SK-N-SH (cell line): ENCODE measurements at regions not wholly inside any gene's neighbourhood (a gene's known extent, or its start where the extent isn't known, plus 50 kb on each side); places are given as distances from the start of the nearest gene placed in this dataset.

Experiments used
- CTCF ChIA-PET: fragments of 300-600, 350-600 bp; formaldehyde crosslinking; extraction: SDS; loops from one replicate; lab custom pipeline; 2021; lab: Yijun Ruan, JAX
- POLR2A ChIA-PET: fragments of 350-600 bp; sonication (Branson Sonifier 250); formaldehyde crosslinking; extraction: SDS; loops from one replicate; lab custom pipeline; 2020; ENCODE audit warnings: antibody characterized with exemption, inconsistent platforms; lab: Yijun Ruan, JAX
- DNase-seq: peaks from one replicate; pipeline ENCODE4 v3.0.0; 2012
- H2AFZ ChIP-seq: fragments of 200-600 bp; sonication (generic); 2 replicates; pipeline ENCODE4 v1.8.1; 2016; ENCODE audit warnings: antibody characterized with exemption, mild to moderate bottlenecking, low read depth
- H3F3A ChIP-seq: fragments of 200-600 bp; sonication (generic); replicated peaks from 2 replicates; pipeline ENCODE3; 2016; ENCODE audit warnings: antibody characterized with exemption, mild to moderate bottlenecking; ENCODE audit not compliant: insufficient read depth
- H3K27ac ChIP-seq, 2 experiments: fragments of 200-500 bp in 1 of 2; fragments of 200-600 bp in 1 of 2; sonication (Bioruptor generic) in 1 of 2; sonication (generic), shearing (Covaris generic) in 1 of 2; 2 replicates each; pipeline versions ENCODE4 v1.5.1 to v1.6.1; 2014 to 2016; ENCODE audit warnings: low read depth in 2 of 2, inconsistent platforms in 1 of 2, low read length in 1 of 2, mild to moderate bottlenecking in 1 of 2, mixed read lengths in 1 of 2
- H3K27me3 ChIP-seq: fragments of 200-600 bp; sonication (generic), shearing (Covaris generic); 2 replicates; pipeline ENCODE4 v1.6.1; 2016; ENCODE audit warnings: mixed run types; ENCODE audit not compliant: insufficient read depth
- H3K36me3 ChIP-seq, 2 experiments: fragments of 200-500 bp in 1 of 2; fragments of 200-600 bp in 1 of 2; sonication (Bioruptor generic) in 1 of 2; sonication (generic) in 1 of 2; replicated peaks in 1 of 2; 2 replicates each; pipeline versions ENCODE3 to v1.5.1; 2014 to 2016; ENCODE audit warnings: low read length in 1 of 2, mild to moderate bottlenecking in 1 of 2; ENCODE audit not compliant: insufficient read depth in 2 of 2, control insufficient read depth in 1 of 2
- H3K4me1 ChIP-seq, 2 experiments: fragments of 200-500 bp in 1 of 2; fragments of 200-600 bp in 1 of 2; sonication (Bioruptor generic) in 1 of 2; sonication (generic), shearing (Covaris generic) in 1 of 2; 2 replicates each; pipeline versions ENCODE4 v1.5.1 to v1.6.1; 2014 to 2016; ENCODE audit warnings: low read depth in 1 of 2, low read length in 1 of 2, mixed run types in 1 of 2; ENCODE audit not compliant: insufficient read depth in 2 of 2, control insufficient read depth in 1 of 2
- H3K4me2 ChIP-seq: fragments of 200-600 bp; sonication (generic), shearing (Covaris generic); 2 replicates; pipeline ENCODE4 v1.6.1; 2017; ENCODE audit warnings: mixed run types
- H3K4me3 ChIP-seq, 2 experiments: fragments of 200-500 bp in 1 of 2; fragments of 200-600 bp in 1 of 2; sonication (Bioruptor generic) in 1 of 2; sonication (generic), shearing (Covaris generic) in 1 of 2; 2 replicates each; pipeline versions ENCODE4 v1.5.1 to v1.8.1; 2014 to 2016; ENCODE audit warnings: low read depth in 2 of 2, inconsistent platforms in 1 of 2, low read length in 1 of 2, mild to moderate bottlenecking in 1 of 2, mixed read lengths in 1 of 2, moderate library complexity in 1 of 2
- H3K79me2 ChIP-seq: fragments of 200-600 bp; sonication (generic); 2 replicates; pipeline ENCODE4 v1.8.1; 2017; ENCODE audit warnings: mild to moderate bottlenecking; ENCODE audit not compliant: insufficient read depth
- H3K9ac ChIP-seq: fragments of 200-600 bp; sonication (generic); 2 replicates; pipeline ENCODE4 v1.6.1; 2017; ENCODE audit warnings: mixed run types
- H3K9me2 ChIP-seq: fragments of 200-600 bp; sonication (generic); 2 replicates; pipeline ENCODE4 v1.6.1; 2017; ENCODE audit warnings: mixed run types
- H3K9me3 ChIP-seq: fragments of 200-600 bp; sonication (generic); 2 replicates; pipeline ENCODE4 v1.6.1; 2017; ENCODE audit warnings: mixed run types, mild to moderate bottlenecking, moderate library complexity
- H4K20me1 ChIP-seq: fragments of 200-600 bp; sonication (generic); 2 replicates; pipeline ENCODE4 v1.6.1; 2017; ENCODE audit warnings: mild to moderate bottlenecking, mixed run types; ENCODE audit not compliant: insufficient read depth
- CHD2 ChIP-seq: fragments of 150-350 bp; IDR thresholded peaks from 2 replicates; pipeline ENCODE4 v1.6.1; 2018; ENCODE audit warnings: low read length; ENCODE audit not compliant: partially characterized antibody
- ELF1 ChIP-seq: IDR thresholded peaks from 2 replicates; pipeline ENCODE4 v1.4.0; 2012
- FOSL2 ChIP-seq: IDR thresholded peaks from 2 replicates; pipeline ENCODE4 v1.4.0; 2012; ENCODE audit warnings: low read depth, mild to moderate bottlenecking, moderate library complexity, borderline replicate concordance
- GABPA ChIP-seq: IDR thresholded peaks from 2 replicates; pipeline ENCODE4 v1.4.0; 2012; ENCODE audit warnings: low read depth, mild to moderate bottlenecking
- IRF3 ChIP-seq: fragments of 150-350 bp; IDR thresholded peaks from 2 replicates; pipeline ENCODE4 v1.6.1; 2016; ENCODE audit warnings: mild to moderate bottlenecking, low read depth, low read length
- JUND ChIP-seq: IDR thresholded peaks from 2 replicates; pipeline ENCODE4 v1.4.0; 2012
- MEF2A ChIP-seq: IDR thresholded peaks from 2 replicates; pipeline ENCODE4 v1.4.0; 2012; ENCODE audit warnings: low read depth, borderline replicate concordance
- NFIC ChIP-seq: IDR thresholded peaks from 2 replicates; pipeline ENCODE4 v1.4.0; 2012; ENCODE audit warnings: borderline replicate concordance
- NRF1 ChIP-seq: IDR thresholded peaks from 2 replicates; pipeline ENCODE4 v1.6.1; 2012; ENCODE audit warnings: low read depth, mild to moderate bottlenecking, low read length
- POLR2AphosphoS5 ChIP-seq: IDR thresholded peaks from 2 replicates; pipeline ENCODE4 v1.6.1; 2012; ENCODE audit warnings: low read depth, low read length
- RCOR1 ChIP-seq: fragments of 150-350 bp; IDR thresholded peaks from 2 replicates; pipeline ENCODE4 v1.6.1; 2017; ENCODE audit warnings: antibody characterized with exemption, low read length
- SIN3A ChIP-seq: IDR thresholded peaks from 2 replicates; pipeline ENCODE4 v1.6.1; 2012; ENCODE audit warnings: low read depth, mild to moderate bottlenecking, low read length, moderate library complexity, borderline replicate concordance
- TCF12 ChIP-seq: IDR thresholded peaks from 2 replicates; pipeline ENCODE4 v1.4.0; 2012
- YY1 ChIP-seq: IDR thresholded peaks from 2 replicates; pipeline ENCODE4 v1.4.0; 2012; ENCODE audit warnings: low read depth, mild to moderate bottlenecking
- ZBTB33 ChIP-seq: IDR thresholded peaks from 2 replicates; pipeline ENCODE4 v1.4.0; 2012; ENCODE audit warnings: low read depth, borderline replicate concordance
- whole genome bisulfite sequencing: methylation state at CpG from one replicate; pipeline ENCODE4 v1.1.6; 2017; ENCODE audit warnings: low lambda C conversion rate; 5-methylcytosine and 5-hydroxymethylcytosine counted together
- TF ChIP-seq, protein P1 (sequence below): IDR thresholded peaks from 2 replicates; pipeline ENCODE4 v1.4.0; 2012; ENCODE audit warnings: low read depth, borderline replicate concordance
- TF ChIP-seq, protein P2 (sequence below): IDR thresholded peaks from 2 replicates; pipeline ENCODE4; 2012
- TF ChIP-seq, protein P3 (sequence below): fragments of 150-350 bp; IDR thresholded peaks from 2 replicates; pipeline ENCODE4 v1.6.1; 2017; ENCODE audit warnings: antibody characterized with exemption, low read length, low read depth, borderline replicate concordance

DNA sequence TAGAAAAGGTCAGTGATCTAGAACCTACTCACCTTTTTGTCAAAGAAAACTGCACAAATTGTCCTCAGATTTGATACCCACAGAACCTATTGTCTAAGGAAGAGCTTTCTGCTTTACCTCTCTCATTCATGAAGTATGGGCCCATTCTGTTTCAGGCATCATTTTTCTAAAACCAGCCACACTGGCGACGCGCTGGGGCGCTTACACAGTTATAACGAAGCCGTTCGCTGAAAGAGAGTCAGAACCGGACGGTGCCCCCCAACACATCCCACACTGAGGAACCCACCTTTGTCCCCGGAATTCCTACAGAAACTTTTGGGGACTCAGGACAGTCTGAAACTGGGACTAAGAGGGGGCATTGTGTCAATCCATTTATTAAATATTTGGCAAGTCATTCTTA lies 206.3 kb upstream of the HAAO start:
- H3K36me3 ChIP-seq, result no peaks in the 10 kb centered on the region
- no peak overlapping the region for H2AFZ ChIP-seq
- no peak for DNase-seq
- POLR2A ChIA-PET, result no interaction called here
- H3K9me3 ChIP-seq, result no peaks in the 10 kb centered on the region
- H3K79me2 ChIP-seq, result no peaks in the 10 kb centered on the region
- H3K27me3 ChIP-seq, result no peaks in the 10 kb centered on the region
- TF ChIP-seq SIN3A, result no peak
- no peak for TF ChIP-seq IRF3
- TF ChIP-seq RCOR1, result no peak
- TF ChIP-seq CHD2, result no peak
- no peak for TF ChIP-seq POLR2AphosphoS5
- no peak for TF ChIP-seq TCF12
- TF ChIP-seq ZBTB33, result no peak
- TF ChIP-seq, protein P1, sequence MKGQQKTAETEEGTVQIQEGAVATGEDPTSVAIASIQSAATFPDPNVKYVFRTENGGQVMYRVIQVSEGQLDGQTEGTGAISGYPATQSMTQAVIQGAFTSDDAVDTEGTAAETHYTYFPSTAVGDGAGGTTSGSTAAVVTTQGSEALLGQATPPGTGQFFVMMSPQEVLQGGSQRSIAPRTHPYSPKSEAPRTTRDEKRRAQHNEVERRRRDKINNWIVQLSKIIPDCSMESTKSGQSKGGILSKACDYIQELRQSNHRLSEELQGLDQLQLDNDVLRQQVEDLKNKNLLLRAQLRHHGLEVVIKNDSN, result no peak
- no peak for TF ChIP-seq FOSL2
- no peak for TF ChIP-seq JUND
- TF ChIP-seq, protein P2, sequence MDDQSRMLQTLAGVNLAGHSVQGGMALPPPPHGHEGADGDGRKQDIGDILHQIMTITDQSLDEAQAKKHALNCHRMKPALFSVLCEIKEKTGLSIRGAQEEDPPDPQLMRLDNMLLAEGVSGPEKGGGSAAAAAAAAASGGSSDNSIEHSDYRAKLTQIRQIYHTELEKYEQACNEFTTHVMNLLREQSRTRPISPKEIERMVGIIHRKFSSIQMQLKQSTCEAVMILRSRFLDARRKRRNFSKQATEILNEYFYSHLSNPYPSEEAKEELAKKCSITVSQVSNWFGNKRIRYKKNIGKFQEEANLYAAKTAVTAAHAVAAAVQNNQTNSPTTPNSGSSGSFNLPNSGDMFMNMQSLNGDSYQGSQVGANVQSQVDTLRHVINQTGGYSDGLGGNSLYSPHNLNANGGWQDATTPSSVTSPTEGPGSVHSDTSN, result no peak
- no peak for TF ChIP-seq NRF1
- TF ChIP-seq YY1, result no peak
- TF ChIP-seq ELF1, result no peak
- no peak overlapping the region for H3K4me3 ChIP-seq
- no peaks in the 10 kb centered on the region for H3K9me2 ChIP-seq
- H3F3A ChIP-seq, result no peaks in the 10 kb centered on the region
- CTCF ChIA-PET, result interaction anchor here (0.6 to 1.9 kb wide), 5 partner anchors 24 to 230 kb away, joined by 3 to 7 read pairs (median 4); no protein-coding TSS in a partner anchor
- WGBS, result 94% methylated on average over 10 of the region's 10 CpGs
- no peak overlapping the region for H3K9ac ChIP-seq
- H3K4me2 ChIP-seq, result no peak overlapping the region
- H3K4me1 ChIP-seq, result no peaks in the 10 kb centered on the region
- no peaks in the 10 kb centered on the region for H4K20me1 ChIP-seq
- H3K27ac ChIP-seq, result no peak overlapping the region

DNA sequence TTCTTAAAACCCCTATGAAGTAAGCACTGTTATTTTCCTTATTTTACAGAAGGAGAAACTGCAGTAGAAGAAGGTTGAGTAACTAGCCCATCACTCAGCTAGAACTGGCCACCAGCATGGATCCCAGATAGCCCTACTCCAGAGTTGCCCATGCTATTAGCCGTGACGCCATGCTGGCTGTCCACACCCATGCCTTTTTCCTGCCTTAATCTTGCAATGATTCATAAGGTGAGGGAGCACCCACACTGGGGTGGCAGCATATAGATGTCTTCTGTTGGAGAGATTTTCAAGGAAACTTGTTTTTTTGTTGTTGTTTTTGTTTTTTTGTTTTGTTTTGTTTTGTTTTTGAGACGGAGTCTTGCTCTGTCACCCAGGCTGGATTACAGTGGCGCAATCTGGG lies 204.1 kb upstream of the HAAO start:
- H3K79me2 ChIP-seq, result no peaks in the 10 kb centered on the region
- DNase-seq, result no peak
- no peak overlapping the region for H3K9ac ChIP-seq
- ChIA-PET CTCF (interaction anchor here (1.0 to 1.5 kb wide), 2 partner anchors 13 to 546 kb away, joined by 3 read pairs; no protein-coding TSS in a partner anchor), POLR2A (no interaction called here)
- H3K9me2 ChIP-seq, result no peaks in the 10 kb centered on the region
- no peaks in the 10 kb centered on the region for H3K9me3 ChIP-seq
- H4K20me1 ChIP-seq, result no peaks in the 10 kb centered on the region
- no peaks in the 10 kb centered on the region for H3K36me3 ChIP-seq
- H3K4me1 ChIP-seq, result no peaks in the 10 kb centered on the region
- H2AFZ ChIP-seq, result no peak overlapping the region
- H3K27me3 ChIP-seq, result no peaks in the 10 kb centered on the region
- H3K27ac ChIP-seq, result no peak overlapping the region
- H3K4me3 ChIP-seq, result no peak overlapping the region
- H3F3A ChIP-seq, result no peaks in the 10 kb centered on the region
- H3K4me2 ChIP-seq, result no peak overlapping the region
- TF ChIP-seq FOSL2, result no peak
- TF ChIP-seq, protein P3, sequence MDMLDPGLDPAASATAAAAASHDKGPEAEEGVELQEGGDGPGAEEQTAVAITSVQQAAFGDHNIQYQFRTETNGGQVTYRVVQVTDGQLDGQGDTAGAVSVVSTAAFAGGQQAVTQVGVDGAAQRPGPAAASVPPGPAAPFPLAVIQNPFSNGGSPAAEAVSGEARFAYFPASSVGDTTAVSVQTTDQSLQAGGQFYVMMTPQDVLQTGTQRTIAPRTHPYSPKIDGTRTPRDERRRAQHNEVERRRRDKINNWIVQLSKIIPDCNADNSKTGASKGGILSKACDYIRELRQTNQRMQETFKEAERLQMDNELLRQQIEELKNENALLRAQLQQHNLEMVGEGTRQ, result no peak
- TF ChIP-seq ELF1, result no peak
- no peak for TF ChIP-seq NFIC
- TF ChIP-seq GABPA, result no peak
- no peak for TF ChIP-seq MEF2A
- TF ChIP-seq, protein P1, result no peak
- TF ChIP-seq POLR2AphosphoS5, result no peak
- 80% methylated on average over 4 of the region's 4 CpGs for WGBS
